PC-3 (cell line): ENCODE measurements at regions not wholly inside any gene's neighbourhood (a gene's known extent, or its start where the extent isn't known, plus 50 kb on each side); places are given as distances from the start of the nearest gene placed in this dataset.

ENCODE experiments used
- ATAC-seq: fragments of 200-7000 bp; cut with Tn5 transposase; 2 replicates; pipeline ENCODE4 v1.9.1; 2020; ENCODE audit warnings: mild to moderate bottlenecking, moderate library complexity
- BruUV-seq: library from RNA; stranded (reverse); fragments of 400-500 nt; replicated peaks from 2 replicates; lab custom pipeline; 2021; lab: Mats Ljungman, UMichigan
- CTCF ChIA-PET: fragments of 300-600 bp; sonication (Branson Sonifier 250); formaldehyde crosslinking; loops from one replicate; lab custom pipeline; 2022; ENCODE audit warnings: antibody characterized with exemption; lab: Charles Lee
- POLR2A ChIA-PET: fragments of 300-600 bp; sonication (Branson Sonifier 250); formaldehyde crosslinking; loops from one replicate; lab custom pipeline; 2022; ENCODE audit warnings: antibody characterized with exemption; ENCODE audit not compliant: unreplicated experiment; lab: Charles Lee
- DNase-seq: peaks from one replicate; pipeline ENCODE4 v3.0.0-alpha.2; 2015
- H2AFZ ChIP-seq: fragments of 300-600 bp; sonication (generic); 2 replicates; pipeline ENCODE4 v1.6.0; 2016; ENCODE audit warnings: antibody characterized with exemption, low read length
- H3F3A ChIP-seq: fragments of 300-600 bp; sonication (generic); one replicate; pipeline ENCODE4 v1.6.0; 2017; ENCODE audit warnings: antibody characterized with exemption, low read length, control low read depth, mild to moderate bottlenecking; ENCODE audit not compliant: unreplicated experiment
- H3K27ac ChIP-seq: fragments of 300-600 bp; sonication (generic); 2 replicates; pipeline ENCODE4 v1.5.1; 2016; ENCODE audit warnings: mild to moderate bottlenecking, low read length
- H3K27me3 ChIP-seq: fragments of 300-600 bp; sonication (generic); 2 replicates; pipeline ENCODE4 v1.6.1; 2016; ENCODE audit warnings: low read length, mixed read lengths
- H3K36me3 ChIP-seq: fragments of 300-600 bp; sonication (generic); 2 replicates; pipeline ENCODE4 v1.6.1; 2016; ENCODE audit warnings: low read depth, mixed run types, low read length, mixed read lengths
- H3K4me1 ChIP-seq: fragments of 300-600 bp; sonication (generic); 2 replicates; pipeline ENCODE4 v1.5.1; 2016; ENCODE audit warnings: low read length; ENCODE audit not compliant: insufficient read depth
- H3K4me2 ChIP-seq: fragments of 300-600 bp; sonication (generic); 2 replicates; pipeline ENCODE4 v1.6.0; 2016; ENCODE audit warnings: low read length
- H3K4me3 ChIP-seq: fragments of 300-600 bp; sonication (generic); 2 replicates; pipeline ENCODE4 v1.5.1; 2016; ENCODE audit warnings: mild to moderate bottlenecking, low read length, mixed read lengths
- H3K79me2 ChIP-seq: fragments of 300-600 bp; sonication (generic); 2 replicates; pipeline ENCODE4 v1.6.1; 2017; ENCODE audit warnings: low read length, mixed read lengths
- H3K9ac ChIP-seq: fragments of 300-600 bp; sonication (generic); 2 replicates; pipeline ENCODE4 v1.6.0; 2016; ENCODE audit warnings: mild to moderate bottlenecking, low read length
- H3K9me2 ChIP-seq: fragments of 300-600 bp; sonication (generic); replicated peaks from 2 replicates; pipeline ENCODE4 v1.6.1; 2016; ENCODE audit warnings: mixed run types, low read length, mixed read lengths
- H3K9me3 ChIP-seq: fragments of 300-600 bp; sonication (generic); 2 replicates; pipeline ENCODE4 v1.6.1; 2016; ENCODE audit warnings: low read length, mixed read lengths
- H4K20me1 ChIP-seq: fragments of 300-600 bp; sonication (generic); 2 replicates; pipeline ENCODE4 v1.6.1; 2016; ENCODE audit warnings: low read length, mixed read lengths
- CTCF ChIP-seq: fragments of 300-600 bp; sonication (generic); conservative IDR thresholded peaks from 2 replicates; pipeline ENCODE4 v1.5.1; 2017; ENCODE audit warnings: antibody characterized with exemption, low read depth, mild to moderate bottlenecking, low read length
- EZH2 ChIP-seq: fragments of 300-600 bp; sonication (generic); IDR thresholded peaks from one replicate; pipeline ENCODE4 v1.6.1; 2017; ENCODE audit warnings: antibody characterized with exemption, mild to moderate bottlenecking, low read length; ENCODE audit not compliant: unreplicated experiment
- EZH2phosphoT487 ChIP-seq: fragments of 300-600 bp; sonication (generic); IDR thresholded peaks from 2 replicates; pipeline ENCODE4 v1.6.1; 2018; ENCODE audit warnings: mild to moderate bottlenecking, antibody characterized with exemption, low read length, borderline replicate concordance
- intact Hi-C: fragments of 100-400 bp; cut with micrococcal nuclease; formaldehyde crosslinking; loops from 2 replicates; pipeline ENCODE4 v1.9.0; 2023

DNA sequence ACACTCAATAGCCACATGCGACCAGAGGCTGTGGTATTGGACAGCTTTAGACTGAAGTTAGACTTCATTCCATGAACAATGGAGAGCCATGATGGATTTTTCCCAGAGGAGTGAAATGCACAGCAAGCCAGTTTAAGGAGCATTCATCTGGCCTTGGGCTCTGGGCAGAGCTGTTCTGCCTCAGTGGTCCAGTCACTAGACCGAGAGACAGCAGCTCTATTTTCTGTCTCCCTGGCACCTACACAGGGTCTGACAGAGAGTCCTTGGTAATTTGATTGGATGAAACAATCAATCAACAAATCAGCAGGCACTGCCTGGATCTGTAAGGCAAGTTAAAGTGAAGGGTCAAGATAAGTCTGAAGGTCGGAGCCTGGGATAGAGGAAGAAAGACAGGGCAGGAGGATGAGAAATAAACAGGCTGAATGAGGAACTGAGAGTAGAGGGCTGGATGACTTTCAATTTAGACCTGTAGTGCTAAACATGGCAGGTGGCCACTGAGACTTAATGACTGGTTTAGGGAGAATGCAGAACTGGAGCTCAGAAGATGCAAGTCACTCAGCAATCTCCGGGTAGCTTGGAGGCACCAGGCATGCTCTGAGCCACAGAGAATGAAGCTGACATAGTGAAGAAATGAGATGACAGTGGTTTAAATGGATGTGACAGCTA lies 98.5 kb upstream of the SLC25A36 start:
- Histone ChIP-seq H3K27me3 (no peaks in the 10 kb centered on the region), H4K20me1 (no peaks in the 10 kb centered on the region), H3K27ac (no peak overlapping the region), H3K9ac (no peak overlapping the region), H3K4me3 (no peak overlapping the region), H3K9me2 (no peaks in the 10 kb centered on the region), H3K36me3 (no peaks in the 10 kb centered on the region), H2AFZ (no peak overlapping the region), H3F3A (no peaks in the 10 kb centered on the region), H3K79me2 (no peaks in the 10 kb centered on the region), H3K4me2 (no peak overlapping the region), H3K4me1 (no peaks in the 10 kb centered on the region), H3K9me3 (no peaks in the 10 kb centered on the region)
- no TSS peak for BruUV-seq
- POLR2A ChIA-PET, result no interaction called here
- TF ChIP-seq EZH2phosphoT487 (no peak), EZH2 (no peak), CTCF (no peak)
- DNase-seq (no peak), ATAC-seq (no peak)
- CTCF ChIA-PET, result no interaction called here
- intact Hi-C loops, result no loop called here

DNA sequence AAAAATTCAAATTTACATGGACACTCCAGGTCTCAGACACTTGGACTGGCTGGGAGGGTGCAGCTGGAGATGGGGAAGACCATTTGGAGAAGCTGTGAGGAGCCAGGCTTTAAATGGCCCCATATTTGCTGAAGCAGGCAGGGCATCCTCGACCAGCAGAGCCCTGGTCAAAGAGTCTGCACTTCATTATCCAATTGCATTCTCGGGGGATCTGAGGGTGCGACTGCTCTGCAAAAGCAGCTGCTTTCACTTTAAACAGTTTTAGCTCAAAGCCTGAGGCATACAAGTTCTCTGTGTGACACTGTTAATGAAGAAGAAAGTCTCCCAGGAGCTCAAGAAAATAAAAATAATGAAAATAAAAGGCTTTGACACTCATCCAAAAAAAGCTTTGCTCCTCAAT lies 98.0 kb upstream of the SLC25A36 start:
- TF ChIP-seq EZH2 (no peak), CTCF (no peak), EZH2phosphoT487 (no peak)
- no peaks in the 10 kb centered on the region for H3F3A ChIP-seq
- H3K4me1 ChIP-seq, result no peaks in the 10 kb centered on the region
- H3K36me3 ChIP-seq, result no peaks in the 10 kb centered on the region
- no peak overlapping the region for H2AFZ ChIP-seq
- H3K27me3 ChIP-seq, result no peaks in the 10 kb centered on the region
- H4K20me1 ChIP-seq, result no peaks in the 10 kb centered on the region
- H3K9me2 ChIP-seq, result no peaks in the 10 kb centered on the region
- no peak overlapping the region for H3K4me2 ChIP-seq
- no peak overlapping the region for H3K4me3 ChIP-seq
- intact Hi-C loops, result no loop called here
- ChIA-PET POLR2A (no interaction called here), CTCF (no interaction called here)
- no TSS peak for BruUV-seq
- no peaks in the 10 kb centered on the region for H3K79me2 ChIP-seq
- H3K9me3 ChIP-seq, result no peaks in the 10 kb centered on the region
- H3K9ac ChIP-seq, result no peak overlapping the region
- ATAC-seq, result no peak
- DNase-seq, result no peak
- no peak overlapping the region for H3K27ac ChIP-seq

GRCh38 chr3:140844072-140844471 lies 97.6 kb upstream of the SLC25A36 start:
- Histone ChIP-seq H3K9me3 (no peaks in the 10 kb centered on the region), H3K4me2 (no peak overlapping the region), H3F3A (no peaks in the 10 kb centered on the region), H3K4me3 (no peak overlapping the region), H3K27ac (no peak overlapping the region), H2AFZ (no peak overlapping the region), H3K9me2 (no peaks in the 10 kb centered on the region), H3K79me2 (no peaks in the 10 kb centered on the region), H3K36me3 (no peaks in the 10 kb centered on the region), H3K4me1 (no peaks in the 10 kb centered on the region), H3K9ac (no peak overlapping the region), H3K27me3 (no peaks in the 10 kb centered on the region), H4K20me1 (no peaks in the 10 kb centered on the region)
- intact Hi-C loops, result no loop called here
- TF ChIP-seq EZH2phosphoT487, result no peak
- TF ChIP-seq EZH2, result no peak
- ATAC-seq, result no peak
- ChIA-PET POLR2A (no interaction called here), CTCF (no interaction called here)
- BruUV-seq, result no TSS peak
- no peak for DNase-seq
